Stimulated activated CD8-positive, alpha-beta memory T cell treated with anti-CD3 and anti-CD28 coated beads, Interleukin-4, amount 100 ng/mL, for 24 hours (primary cell): ENCODE measurements at regions not wholly inside any gene's neighbourhood (a gene's known extent, or its start where the extent isn't known, plus 50 kb on each side); places are given as distances from the start of the nearest gene placed in this dataset.

Experiments
- DNase-seq: peaks from one replicate; pipeline ENCODE4 v3.0.0-alpha.2; 2020; ENCODE audit warnings: low read depth

DNA sequence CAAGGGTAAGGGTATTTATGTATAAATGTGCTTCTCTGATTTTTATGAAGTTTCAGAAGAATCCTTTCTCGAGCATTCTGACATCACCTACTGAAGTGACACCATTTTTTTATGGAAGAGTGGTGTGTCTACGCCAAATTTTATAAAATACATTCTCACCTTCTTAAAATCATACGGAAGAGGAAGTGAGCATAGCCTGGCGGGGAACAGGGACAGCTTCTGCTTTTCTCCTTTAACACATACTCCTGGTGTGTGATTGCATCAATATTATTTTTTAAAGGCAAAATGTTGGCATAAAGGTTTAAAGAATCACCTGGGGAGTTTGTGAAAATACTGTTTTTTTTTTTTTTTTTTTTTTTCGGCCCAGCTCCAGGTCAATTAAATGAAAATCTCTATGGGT is 733.6 kb upstream of the MAN1A1 start:
- no peak for DNase-seq

DNA sequence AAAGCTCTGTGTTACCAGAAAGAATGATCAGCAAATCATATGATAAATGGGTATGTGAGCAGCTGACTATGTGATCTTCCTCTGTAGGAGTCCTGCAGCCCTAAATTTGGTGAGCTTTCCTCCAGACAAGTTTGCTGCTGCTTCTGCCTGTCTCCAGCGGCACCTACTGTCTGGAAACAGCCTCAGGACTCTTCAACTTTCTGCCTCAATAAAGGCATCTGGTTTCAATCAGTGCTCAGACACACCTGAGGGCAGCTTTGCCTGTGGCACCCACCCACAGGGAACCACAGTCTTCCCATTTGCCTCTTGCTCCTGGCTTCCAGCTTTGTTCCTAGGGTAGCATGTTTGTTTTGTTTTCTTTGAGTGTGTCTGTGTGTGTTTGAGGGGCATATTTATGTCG is 727.9 kb upstream of the MAN1A1 start:
- no peak for DNase-seq

DNA sequence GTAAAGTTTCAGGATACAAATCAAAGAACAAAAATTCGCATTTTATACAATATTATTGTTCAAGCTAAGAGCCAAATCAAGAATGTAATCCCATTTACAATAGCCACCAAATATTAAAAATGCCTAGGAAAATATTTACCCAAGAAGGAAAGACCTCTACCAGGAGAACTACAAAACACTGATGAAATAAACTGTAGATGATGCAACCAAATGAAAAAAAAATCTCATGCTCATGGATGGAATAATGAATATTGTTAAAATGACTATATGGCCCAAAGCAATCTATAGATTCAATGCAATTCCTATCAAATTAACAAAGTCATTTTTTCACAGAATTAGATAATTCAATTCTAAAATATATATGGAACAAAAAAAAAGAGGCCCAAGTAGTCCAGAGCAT is 708.8 kb upstream of the MAN1A1 start:
- DNase-seq = no peak

DNA sequence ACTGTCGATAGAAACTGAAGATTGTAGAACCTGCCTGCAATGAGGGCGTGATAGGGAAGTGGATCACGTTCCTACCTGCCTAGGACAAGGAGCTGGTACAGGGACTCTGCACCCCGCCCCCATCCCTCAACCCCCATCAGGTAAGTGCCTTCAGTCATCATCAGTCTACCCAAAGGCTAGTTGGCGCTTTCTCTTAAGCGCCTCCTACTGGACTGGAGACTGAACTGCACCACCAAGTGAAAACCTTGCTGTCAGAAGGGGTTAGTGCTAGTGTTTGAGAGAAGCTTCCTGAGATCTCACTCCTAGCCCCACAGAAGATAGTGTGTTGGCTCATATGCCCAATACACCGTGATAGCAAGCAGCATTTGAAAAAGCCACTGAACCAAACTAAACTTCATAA is 706.5 kb upstream of the MAN1A1 start:
- no peak for DNase-seq

DNA sequence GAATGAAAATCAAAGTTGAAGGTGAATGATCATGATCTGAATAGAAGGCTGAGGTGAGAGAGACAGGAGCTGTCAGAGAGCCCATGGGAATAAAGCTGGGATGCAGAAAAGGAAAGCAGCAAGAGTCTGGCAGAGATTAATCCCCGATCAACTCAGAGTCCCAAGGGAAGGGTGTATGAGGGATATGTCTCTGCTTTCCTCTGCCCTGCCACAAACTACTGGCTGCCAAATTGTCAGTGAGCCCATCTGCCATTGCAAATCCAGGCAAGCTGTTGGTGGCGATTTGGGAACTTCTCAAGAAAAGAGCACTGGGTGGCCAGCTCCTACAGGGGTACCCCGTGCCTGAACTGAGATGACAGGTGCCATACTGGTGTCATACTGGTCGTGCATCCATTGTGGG is 705.5 kb upstream of the MAN1A1 start:
- no peak for DNase-seq

DNA sequence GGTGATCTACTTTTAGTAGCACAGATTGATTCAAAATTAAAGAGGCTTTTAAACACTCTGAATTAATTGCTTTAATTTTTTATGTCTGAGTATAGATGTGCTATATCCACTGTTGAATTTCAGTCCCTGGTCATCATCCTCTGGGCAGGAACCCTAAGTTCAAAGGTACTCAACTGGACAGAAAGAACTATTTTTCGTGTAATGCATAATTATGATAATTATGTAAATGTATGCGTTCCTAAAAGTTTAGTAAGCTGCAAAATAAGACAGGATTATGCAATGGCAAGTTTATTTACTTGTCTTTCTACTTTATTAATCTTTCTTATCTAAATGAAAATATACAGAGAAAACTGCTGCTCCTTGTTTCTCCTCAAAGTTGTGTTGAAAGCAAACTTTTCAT is 690.1 kb upstream of the MAN1A1 start:
- DNase-seq = no peak

DNA sequence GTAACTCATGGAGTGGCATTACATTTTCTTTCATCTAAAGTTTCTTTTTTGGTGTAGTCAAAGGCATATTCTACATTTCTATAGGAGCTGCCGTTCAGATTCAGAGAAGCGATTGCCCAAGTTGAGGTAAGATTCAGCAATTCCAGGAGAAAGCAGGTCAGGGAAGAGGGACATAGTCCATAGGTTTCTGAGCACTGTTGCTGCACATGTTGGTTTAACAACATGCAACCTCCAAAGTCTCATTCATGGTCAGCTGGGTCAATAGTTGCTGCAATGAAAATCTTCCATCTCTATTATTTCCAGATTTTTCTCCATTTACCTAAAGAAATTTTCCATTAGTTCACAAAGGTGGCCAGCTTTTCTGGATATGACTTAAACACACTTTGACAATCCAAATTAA is 682.3 kb upstream of the MAN1A1 start:
- no peak for DNase-seq

DNA sequence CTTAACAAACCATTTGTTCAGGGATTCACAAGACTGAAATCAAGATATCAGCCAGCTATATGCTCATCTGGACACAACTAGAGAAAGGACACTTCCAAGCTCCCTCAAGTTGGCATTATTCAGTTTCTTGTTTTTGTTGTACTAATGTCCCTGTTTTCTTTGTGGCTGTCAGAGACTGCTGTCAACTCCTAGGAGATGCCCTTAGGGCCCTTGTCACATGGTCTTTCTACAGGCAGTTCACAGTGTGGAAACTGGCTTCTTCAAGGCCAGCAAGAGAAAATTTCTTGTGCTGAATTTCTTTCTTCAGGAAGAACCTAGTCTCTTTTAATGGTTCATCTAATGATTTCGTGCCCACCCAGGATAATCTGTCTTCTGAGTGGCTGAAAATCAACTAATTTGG is 677.2 kb upstream of the MAN1A1 start:
- DNase-seq = no peak

DNA sequence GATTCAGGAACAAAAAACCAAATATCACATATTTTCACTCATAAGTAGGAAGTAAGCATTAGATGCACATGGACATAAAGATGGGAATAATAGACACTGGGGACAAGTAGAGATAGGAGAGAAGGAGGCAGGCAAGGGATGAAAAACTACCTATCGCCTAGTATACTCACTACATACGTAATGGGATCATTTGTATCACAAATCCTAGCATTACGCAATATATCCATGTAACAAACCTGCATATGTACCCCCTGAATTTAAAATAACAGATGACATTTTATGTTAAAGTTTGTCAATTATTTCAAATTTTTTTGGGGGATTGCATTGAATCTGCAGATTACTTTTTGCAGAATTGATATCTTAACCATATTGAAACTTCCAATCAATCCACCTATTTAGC is 660.5 kb upstream of the MAN1A1 start:
- DNase-seq = no peak

DNA sequence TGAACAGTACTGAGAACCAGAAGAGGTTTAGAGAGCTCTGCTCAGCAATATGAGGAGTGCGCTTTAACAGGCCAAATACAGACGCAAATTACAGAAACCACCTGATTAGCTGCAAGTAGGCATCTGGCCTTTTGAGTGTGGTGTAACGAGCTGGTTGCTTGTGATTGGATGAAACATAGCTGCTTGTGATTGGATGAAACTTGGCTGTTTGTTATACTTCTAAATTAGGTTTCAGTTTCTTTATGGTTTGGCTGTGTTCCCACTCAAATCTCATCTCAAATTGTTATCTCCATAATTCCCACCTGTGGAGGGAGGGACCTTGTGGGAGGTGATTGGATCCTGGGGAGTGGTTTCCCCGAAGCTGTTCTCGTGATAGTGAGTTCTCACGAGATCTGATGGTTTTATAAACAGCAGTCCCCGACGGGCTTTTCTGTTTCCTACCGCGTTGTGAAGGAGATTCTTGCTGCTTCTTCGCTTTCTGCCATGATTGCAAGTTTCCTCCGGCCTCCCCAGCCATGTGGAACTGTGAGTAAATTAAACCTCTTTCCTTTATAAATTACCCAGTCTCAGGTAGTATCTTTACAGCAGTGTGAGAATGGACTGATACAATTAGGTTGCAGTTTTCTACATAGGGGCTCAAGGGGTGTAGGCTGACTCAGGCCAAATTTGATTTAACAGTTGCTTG is 655.9 kb upstream of the MAN1A1 start:
- DNase-seq = no peak

DNA sequence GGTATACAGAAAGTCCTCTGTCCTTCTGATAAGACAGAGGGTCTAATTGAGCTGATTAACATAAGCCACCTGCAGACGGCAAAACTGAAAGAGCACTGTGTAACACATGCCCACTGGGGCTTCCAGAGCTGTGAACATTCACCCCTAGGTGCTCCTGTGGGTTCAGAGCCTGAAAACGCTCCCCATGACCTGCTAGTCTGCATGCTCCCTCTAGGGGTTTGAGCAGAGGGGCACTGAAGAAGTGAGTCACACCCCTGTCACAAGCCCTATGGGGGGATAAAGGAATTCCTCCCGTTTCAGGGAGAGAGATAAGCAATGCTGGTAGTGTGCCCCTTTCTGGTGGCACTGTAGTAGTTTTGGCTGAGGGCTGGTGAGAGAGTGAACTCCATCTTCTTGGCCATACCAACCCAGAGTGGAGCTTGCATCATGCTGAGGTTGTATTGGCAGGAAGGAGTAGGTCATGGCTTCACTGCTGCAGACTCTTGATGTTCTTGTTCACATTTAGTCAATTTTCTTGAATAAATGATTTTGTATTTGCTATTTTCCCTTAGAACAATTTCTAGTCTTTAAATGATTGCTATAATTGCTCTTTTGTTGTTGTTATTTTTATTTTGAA is 637.5 kb upstream of the MAN1A1 start:
- DNase-seq = no peak

DNA sequence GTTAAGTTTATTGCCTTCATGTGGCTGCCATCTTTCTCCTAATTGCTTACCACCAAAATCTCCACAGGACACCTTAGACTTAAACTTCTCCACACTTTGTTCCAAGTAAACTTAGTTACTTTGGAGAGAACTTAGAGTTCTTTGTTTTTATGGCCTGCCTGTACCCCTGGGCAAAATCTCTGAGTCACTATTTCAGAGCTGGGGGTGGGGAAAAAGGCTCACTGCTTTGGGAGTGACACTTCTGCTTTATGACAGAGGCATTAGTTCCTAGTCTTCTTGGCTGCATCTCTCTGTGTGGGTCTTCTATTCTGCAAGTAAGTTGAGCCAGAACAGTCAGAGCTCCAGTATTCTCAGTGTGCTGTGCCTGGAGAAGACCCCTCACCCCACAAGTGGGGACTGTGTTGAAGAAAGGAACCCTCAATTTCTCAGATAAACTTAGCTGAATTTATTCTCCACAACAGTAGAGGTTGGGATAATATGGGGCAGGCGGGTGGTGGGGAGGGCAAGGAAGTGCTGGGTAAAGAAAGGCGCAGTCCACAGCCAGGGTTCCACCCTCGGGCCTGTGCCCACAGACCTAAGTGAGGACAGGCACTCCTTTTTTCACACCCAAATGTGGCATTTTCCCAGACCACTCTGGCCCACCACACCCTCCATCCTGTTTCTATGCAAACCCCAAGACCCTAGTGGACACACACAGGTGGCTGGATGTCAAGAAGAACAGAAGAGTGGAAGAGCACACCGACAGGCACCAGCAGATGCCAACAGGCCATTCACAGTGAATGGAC is 636.6 kb upstream of the MAN1A1 start:
- DNase-seq = no peak

DNA sequence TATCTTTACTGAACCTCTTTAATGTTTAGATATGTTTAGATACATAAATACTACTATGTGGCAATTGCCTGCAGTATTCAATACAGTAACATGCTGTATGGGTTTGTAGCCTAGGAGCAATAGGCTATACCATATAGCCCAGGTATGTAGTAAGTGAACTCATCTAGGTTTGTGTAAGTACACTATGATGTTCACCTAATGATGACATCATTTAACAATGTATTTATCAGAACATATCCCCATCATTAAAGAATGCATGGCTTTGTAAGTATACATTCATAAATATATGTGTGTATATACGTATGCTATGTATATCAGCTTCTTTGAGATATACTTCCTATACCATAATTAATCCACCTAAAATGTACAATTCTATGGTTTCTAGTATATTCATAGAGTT is 631.2 kb upstream of the MAN1A1 start:
- no peak for DNase-seq

DNA sequence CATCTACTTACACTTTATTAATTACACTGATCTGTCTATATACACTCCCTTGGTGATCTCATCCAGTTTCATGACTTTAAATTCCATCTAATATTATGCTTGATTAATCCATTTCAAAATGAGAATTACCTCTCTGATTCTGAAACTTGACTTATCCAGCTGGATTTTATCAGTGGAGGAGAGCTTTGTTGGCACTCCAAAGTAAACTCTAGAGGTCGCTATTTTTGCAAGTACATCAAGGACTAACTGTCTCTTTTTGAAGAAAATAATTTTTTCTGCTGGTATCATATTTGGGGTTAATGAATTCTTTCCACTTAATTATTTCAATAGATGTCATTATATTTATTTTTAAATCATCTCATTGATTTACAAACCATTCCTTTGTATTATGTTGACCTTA is 630.3 kb upstream of the MAN1A1 start:
- no peak for DNase-seq

DNA sequence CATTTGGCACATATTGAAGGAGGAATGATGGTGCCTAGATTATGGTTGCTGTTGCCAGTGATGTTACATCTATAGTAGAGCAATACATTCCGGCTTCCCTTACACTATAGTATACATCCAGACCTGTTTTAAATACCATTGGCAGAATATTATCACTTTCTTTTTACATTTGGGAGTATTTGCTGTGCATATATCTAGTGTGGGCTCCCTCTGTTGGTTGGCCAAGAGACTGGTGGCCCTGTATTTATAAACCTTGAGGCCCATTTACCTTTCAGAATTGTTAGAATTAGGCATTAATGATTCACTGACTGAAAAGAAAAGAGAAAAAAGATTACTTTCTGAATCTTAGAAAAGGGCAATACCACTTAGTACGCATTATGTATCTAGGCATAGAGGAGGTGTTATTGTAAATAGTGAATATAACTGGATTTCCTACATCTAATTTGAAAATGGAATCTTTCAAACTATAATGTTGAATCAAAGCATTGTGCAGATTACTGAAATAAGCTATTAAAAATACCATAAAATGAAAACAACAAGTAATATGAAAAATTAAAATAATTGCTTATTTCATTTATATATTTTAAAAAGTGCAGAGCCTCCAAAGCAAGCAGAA is 628.8 kb upstream of the MAN1A1 start:
- DNase-seq = no peak

DNA sequence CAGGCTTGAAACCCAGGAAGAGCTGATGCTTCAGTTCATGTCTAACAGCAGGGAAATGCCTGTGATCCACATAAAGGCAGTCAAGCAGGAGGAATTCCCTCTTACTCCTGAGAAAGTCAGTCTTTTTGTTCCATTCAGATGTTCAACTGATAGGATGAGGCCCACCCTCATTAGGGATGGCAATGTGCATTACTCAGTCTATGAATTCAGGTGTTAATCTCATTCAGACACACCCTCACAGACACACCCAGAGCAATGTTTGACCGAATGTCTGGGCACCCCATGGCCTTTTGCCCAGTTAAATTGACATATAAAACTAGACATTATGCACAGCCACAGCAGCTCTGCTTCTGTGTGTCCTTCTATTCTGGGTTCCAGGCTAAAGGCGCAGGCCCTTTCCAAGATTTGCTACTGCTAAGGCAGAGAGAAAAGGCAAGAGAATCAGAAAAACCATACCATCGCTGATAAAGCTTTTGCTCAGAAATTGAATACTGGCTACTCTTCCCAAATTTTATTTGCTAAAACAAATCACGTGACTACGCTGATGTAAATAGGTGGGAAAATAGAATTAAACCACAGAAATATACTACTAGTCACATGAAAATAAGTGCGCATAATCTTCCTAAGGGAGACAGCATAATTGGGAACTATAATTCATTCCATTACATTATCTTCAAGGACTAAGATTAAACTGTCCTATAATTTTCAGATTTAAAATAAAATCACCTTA is 625.0 kb upstream of the MAN1A1 start:
- DNase-seq = no peak

DNA sequence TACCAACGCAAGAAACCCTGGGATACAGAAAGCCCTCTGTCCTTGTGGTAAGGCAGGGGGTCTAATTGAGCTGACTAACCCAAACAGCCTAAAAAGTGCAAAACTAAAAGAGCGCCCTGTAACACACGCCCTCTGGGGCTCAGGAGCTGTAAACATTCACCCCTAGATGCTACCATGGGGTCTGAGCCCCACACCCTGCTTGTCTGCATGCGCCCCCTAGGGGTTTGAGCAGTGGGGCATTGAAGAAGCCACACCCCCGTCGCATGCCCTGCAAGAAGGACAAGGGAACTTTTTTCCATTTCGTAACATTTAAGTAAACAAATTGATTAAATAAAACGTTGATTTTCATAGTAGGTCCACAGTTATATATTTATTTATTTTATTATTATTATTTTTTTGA is 616.9 kb upstream of the MAN1A1 start:
- no peak for DNase-seq

DNA sequence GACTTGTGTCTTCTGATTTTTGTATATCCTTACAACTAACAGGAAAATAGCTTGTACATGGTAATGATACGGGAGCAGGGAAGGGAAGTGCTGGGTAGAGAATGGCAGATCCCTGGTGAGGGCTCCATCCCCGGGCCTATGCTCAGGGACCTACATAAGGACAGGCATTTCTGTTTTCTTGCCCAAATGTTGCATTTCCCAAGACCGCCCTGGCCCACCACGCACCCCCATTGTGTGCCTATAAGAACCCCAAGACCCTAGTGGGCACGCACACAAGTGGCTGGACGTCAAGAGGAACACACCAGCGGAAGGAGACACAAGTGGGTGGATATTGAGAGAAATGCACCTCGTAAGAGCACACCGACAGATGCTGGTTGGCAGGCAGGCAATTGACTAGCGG is 616.3 kb upstream of the MAN1A1 start:
- no peak for DNase-seq

DNA sequence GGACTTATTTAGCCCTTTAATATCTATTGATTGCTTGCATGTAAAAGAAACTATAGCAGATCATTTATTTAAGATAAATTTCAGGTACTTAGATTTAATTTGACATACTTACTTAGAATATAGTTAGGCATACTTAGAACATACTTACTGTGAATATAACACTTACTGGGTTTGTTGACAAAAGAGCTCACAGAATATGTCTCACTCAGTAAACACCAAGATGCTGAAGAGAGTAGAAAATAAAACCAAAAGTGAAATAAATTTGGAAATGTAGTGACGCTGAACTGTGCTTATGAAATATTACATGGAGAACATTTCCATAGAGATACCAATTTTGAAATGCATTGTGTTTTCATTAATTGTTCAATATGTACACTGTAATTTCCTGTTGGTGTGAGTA is 615.4 kb upstream of the MAN1A1 start:
- no peak for DNase-seq

DNA sequence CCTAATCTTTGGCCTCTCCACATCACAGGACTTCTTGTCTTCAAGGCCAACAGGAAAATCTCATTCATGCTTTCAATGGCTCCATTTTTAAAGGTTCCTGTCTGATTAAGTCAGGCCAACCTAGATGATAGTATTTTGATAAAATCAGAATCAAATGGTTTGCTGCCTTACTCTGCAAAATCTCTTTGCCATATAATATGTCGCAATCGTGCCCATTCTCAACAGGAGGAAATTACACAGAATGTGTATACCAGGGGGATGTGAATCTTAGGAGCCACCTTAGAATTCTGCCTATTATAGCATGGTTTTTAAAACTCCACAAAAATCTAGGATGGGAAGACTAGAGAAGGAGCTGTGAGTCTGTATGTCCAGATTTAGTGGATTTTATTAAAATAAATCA is 612.9 kb upstream of the MAN1A1 start:
- DNase-seq = no peak

DNA sequence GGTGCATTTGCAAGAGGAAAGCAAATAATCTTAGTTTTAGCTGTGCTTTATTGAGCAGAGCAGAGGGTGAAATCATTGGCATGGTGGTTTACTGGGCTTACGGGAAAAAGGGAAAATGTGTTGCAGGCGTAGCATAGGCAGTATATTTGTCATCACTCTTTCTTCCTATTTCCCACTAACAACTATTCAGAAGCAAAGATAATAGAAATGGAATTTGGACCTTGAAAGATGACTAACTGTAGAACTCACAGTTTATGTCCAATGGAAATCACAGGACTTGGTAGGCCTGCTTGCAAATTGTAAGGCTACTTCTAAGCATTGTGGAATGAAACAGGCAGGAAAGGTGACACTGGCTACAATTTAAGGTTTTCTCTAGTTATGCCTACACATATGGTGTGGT is 611.9 kb upstream of the MAN1A1 start:
- no peak for DNase-seq

DNA sequence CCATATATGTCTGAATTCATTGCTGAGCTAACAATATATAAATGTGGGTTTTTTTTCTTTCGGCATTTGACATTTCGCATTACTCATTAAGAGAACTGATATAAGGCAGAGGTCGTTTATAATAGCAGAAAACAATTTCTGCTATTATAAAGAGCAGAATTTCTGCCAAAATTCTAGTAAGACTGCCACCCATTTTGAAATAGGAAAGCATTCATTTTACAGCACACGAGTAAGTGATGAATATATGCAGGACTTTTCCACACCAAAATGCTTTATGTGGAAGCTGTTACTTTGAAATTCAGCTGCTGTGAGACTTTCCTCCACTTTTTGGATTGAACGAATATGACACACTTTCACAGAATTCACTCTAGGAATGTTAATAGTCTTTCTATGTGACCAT is 610.9 kb upstream of the MAN1A1 start:
- DNase-seq = no peak
